OCI-M1 (cell line): ENCODE measurements at regions not wholly inside any gene's neighbourhood (a gene's known extent, or its start where the extent isn't known, plus 50 kb on each side); places are given as distances from the start of the nearest gene placed in this dataset.

ENCODE experiments used
- DNase-seq: peaks from one replicate; lab custom pipeline; 2025; lab: John Stamatoyannopoulos, UW

- peak; percentile 25 for DNase-seq
These were observed 117.5 kb downstream of the NAV1 start for GRCh38 chr1:201656311-201657032.

GRCh38 chr1:201659572-201659971, 120.6 kb downstream of the NAV1 start:
- DNase-seq = no peak

GRCh38 chr1:201660931-201661822, 122.2 kb downstream of the NAV1 start:
- no peak for DNase-seq

- no peak for DNase-seq
These were observed 123.0 kb downstream of the NAV1 start for GRCh38 chr1:201661823-201662359.

- DNase-seq = no peak
These were observed 123.7 kb downstream of the NAV1 start for GRCh38 chr1:201662646-201663045.

- DNase-seq = no peak
These were observed 124.7 kb downstream of the NAV1 start for GRCh38 chr1:201663491-201664113.

- DNase-seq = no peak
These were observed 126.1 kb downstream of the NAV1 start for GRCh38 chr1:201665036-201665435.

GRCh38 chr1:201666102-201666501, 127.2 kb downstream of the NAV1 start:
- no peak for DNase-seq

- DNase-seq = no peak
These were observed 127.7 kb downstream of the NAV1 start for GRCh38 chr1:201666645-201667044.

GRCh38 chr1:201667479-201667878, 128.6 kb downstream of the NAV1 start:
- DNase-seq = no peak

GRCh38 chr1:201670517-201670916, 131.6 kb downstream of the NAV1 start:
- no peak for DNase-seq

GRCh38 chr1:201672685-201673084, 133.8 kb downstream of the NAV1 start:
- DNase-seq = no peak

- no peak for DNase-seq
These were observed 134.2 kb downstream of the NAV1 start for GRCh38 chr1:201673093-201673492.

GRCh38 chr1:201673915-201674314, 135.0 kb downstream of the NAV1 start:
- DNase-seq = no peak

GRCh38 chr1:201675143-201675542, 136.2 kb downstream of the NAV1 start:
- peak; percentile 97 for DNase-seq

GRCh38 chr1:201676197-201676596, 137.3 kb downstream of the NAV1 start:
- peak; percentile 27 for DNase-seq

- DNase-seq = no peak
These were observed 137.7 kb downstream of the NAV1 start for GRCh38 chr1:201676641-201677040.

GRCh38 chr1:201678264-201679101, 139.6 kb downstream of the NAV1 start:
- DNase-seq = no peak

GRCh38 chr1:201681375-201681774, 142.4 kb downstream of the NAV1 start:
- no peak for DNase-seq

- no peak for DNase-seq
These were observed 144.0 kb downstream of the NAV1 start for GRCh38 chr1:201682964-201683363.

GRCh38 chr1:201683397-201683796, 144.5 kb downstream of the NAV1 start:
- DNase-seq = no peak

GRCh38 chr1:201685485-201685884, 143.5 kb upstream of the IPO9 start:
- DNase-seq = no peak
